Activated CD8-positive, alpha-beta T cell treated with anti-CD3 and anti-CD28 coated beads for 36 hours (primary cell): ENCODE measurements at regions not wholly inside any gene's neighbourhood (a gene's known extent, or its start where the extent isn't known, plus 50 kb on each side); places are given as distances from the start of the nearest gene placed in this dataset.
"Not testable (repeated sequence)": the region's sequence is repeated elsewhere in the genome, so short reads cannot be mapped to it uniquely, and the experiment has no call there.

ENCODE experiments used
- ATAC-seq: fragments of 200-7000 bp; cut with Tn5 transposase; one replicate; pipeline ENCODE4 v1.10.0; 2021; ENCODE audit warnings: mild to moderate bottlenecking, moderate library complexity
- CTCF ChIA-PET: fragments of 350-600 bp; sonication (Branson Sonifier 250); formaldehyde crosslinking; loops from one replicate; lab custom pipeline; 2021; ENCODE audit warnings: antibody characterized with exemption; lab: Charles Lee
- POLR2A ChIA-PET: fragments of 350-600 bp; sonication (Branson Sonifier 250); formaldehyde crosslinking; loops from one replicate; lab custom pipeline; 2021; ENCODE audit warnings: antibody characterized with exemption; lab: Charles Lee
- DNase-seq: peaks from one replicate; pipeline ENCODE4 v3.0.0-alpha.2; 2020
- H3K27ac Mint-ChIP-seq: one replicate; pipeline ENCODE4 v1.8.0; 2021; ENCODE audit warnings: mild to moderate bottlenecking, mixed read lengths
- H3K27me3 Mint-ChIP-seq: one replicate; pipeline ENCODE4 v1.8.0; 2021; ENCODE audit warnings: mixed read lengths
- H3K36me3 Mint-ChIP-seq: one replicate; pipeline ENCODE4 v1.8.0; 2021; ENCODE audit warnings: low read depth, mixed read lengths
- H3K4me1 Mint-ChIP-seq: one replicate; pipeline ENCODE4 v1.8.0; 2021; ENCODE audit warnings: low read depth, mixed read lengths
- H3K4me3 Mint-ChIP-seq: one replicate; pipeline ENCODE4 v1.8.0; 2021; ENCODE audit warnings: mild to moderate bottlenecking, moderate library complexity, mixed read lengths
- H3K9me3 Mint-ChIP-seq: one replicate; pipeline ENCODE4 v1.8.0; 2021; ENCODE audit warnings: mixed read lengths
- intact Hi-C: fragments of 100-400 bp; cut with micrococcal nuclease; formaldehyde crosslinking; loops from one replicate; pipeline ENCODE4 v1.10.0; 2022
- TF ChIP-seq, protein P1 (sequence below): fragments of 200-600 bp; IDR thresholded peaks from one replicate; pipeline ENCODE4 v1.8.0; 2022; ENCODE audit warnings: antibody characterized with exemption, mild to moderate bottlenecking

DNA sequence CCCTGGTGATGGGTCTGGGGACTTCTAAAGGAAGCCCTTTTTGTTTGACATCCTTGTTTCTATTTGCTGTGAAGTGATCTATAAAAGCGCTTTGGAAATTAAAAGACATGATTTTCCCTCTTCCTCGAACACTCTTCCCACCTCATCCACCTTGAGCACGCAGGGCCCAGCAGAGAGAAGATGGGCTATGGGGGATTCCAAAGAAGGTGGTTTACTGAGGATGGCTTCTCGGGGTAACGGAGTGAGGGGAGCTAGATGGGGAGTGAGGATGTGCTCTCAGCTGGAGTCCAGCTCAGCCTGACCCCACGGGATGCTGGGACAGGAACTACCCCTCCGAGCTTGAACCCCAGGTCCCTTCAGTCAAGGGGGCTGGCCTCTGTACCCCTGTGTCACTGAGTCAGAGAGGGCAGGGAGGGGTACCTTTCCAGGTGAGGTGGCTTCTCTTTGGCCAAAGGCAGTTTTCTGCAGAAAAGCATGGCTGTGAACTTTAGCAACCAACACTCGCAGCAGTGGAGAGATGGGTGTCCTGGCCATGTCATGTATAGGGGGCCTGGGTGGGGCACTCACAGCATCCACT is 180.7 kb upstream of the SMAD3 start:
- no peak overlapping the region for H3K4me3 Mint-ChIP-seq
- intact Hi-C loops: no loop called here
- DNase-seq: no peak
- no peak overlapping the region for H3K27ac Mint-ChIP-seq
- H3K27me3 Mint-ChIP-seq: no peaks in the 10 kb centered on the region
- H3K9me3 Mint-ChIP-seq: no peaks in the 10 kb centered on the region
- CTCF ChIA-PET: no interaction called here
- POLR2A ChIA-PET: no interaction called here
- TF ChIP-seq, protein P1, sequence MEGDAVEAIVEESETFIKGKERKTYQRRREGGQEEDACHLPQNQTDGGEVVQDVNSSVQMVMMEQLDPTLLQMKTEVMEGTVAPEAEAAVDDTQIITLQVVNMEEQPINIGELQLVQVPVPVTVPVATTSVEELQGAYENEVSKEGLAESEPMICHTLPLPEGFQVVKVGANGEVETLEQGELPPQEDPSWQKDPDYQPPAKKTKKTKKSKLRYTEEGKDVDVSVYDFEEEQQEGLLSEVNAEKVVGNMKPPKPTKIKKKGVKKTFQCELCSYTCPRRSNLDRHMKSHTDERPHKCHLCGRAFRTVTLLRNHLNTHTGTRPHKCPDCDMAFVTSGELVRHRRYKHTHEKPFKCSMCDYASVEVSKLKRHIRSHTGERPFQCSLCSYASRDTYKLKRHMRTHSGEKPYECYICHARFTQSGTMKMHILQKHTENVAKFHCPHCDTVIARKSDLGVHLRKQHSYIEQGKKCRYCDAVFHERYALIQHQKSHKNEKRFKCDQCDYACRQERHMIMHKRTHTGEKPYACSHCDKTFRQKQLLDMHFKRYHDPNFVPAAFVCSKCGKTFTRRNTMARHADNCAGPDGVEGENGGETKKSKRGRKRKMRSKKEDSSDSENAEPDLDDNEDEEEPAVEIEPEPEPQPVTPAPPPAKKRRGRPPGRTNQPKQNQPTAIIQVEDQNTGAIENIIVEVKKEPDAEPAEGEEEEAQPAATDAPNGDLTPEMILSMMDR: no peak
- peaks cover 2% of the 10 kb centered on the region for H3K4me1 Mint-ChIP-seq
- no peak for ATAC-seq
- no peaks in the 10 kb centered on the region for H3K36me3 Mint-ChIP-seq

DNA sequence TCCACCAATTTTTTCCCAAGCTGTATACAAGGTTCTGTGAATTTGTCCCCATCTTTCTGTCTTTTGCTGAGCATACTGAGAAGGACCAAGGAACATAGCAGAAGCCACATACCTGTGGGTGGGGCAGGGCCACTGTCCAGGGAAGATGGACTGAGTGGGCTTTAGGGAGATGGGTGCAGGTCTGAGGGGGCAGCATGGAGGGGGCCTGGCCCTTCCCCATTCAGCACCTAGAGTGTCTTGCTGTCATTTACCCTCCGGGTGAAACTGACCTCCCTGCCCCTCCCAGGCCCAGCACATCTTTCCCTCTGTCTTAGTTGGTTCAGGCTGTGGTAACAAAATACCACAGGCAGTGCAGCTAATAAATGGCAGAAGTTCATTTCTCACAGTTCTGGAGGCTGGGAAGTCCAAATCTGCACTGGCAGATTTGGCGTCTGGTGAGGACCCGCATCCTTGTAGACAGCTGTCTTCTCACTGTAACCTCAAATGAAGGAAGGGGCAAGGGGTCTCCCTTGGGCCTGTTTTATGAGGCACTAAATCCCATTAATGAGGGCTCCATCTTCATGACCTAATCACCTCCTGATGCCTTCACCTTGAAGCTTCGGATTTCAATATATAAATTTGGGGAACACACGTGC is 180.0 kb upstream of the SMAD3 start:
- intact Hi-C loops: no loop called here
- TF ChIP-seq, protein P1: no peak
- ChIA-PET CTCF (no interaction called here), POLR2A (no interaction called here)
- Mint-ChIP-seq H3K4me3 (no peak overlapping the region), H3K36me3 (no peaks in the 10 kb centered on the region), H3K4me1 (peaks cover 2% of the 10 kb centered on the region), H3K27me3 (no peaks in the 10 kb centered on the region), H3K9me3 (no peaks in the 10 kb centered on the region), H3K27ac (no peak overlapping the region)
- DNase-seq: no peak
- no peak for ATAC-seq

DNA sequence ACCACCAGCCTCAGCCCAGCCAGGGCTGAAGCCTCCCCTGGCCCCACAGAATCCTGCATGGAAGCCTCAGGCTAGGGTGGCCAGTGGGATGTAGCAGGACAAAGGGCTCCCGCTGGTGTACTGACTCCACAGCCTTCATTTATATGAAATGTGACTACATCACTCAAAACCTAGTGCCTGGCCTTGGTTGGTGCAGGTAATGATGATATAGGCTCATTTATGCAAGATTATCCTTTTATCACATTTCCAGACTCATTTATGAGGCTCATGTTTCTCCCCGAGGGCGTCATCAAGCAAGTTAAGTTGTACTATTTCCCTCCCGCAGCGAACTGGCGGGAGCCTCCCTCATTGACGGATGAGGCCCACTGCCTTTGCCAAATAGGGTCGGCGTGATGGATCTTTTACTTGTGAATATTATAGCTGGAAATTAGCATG is 179.1 kb upstream of the SMAD3 start:
- Mint-ChIP-seq H3K27me3 (no peaks in the 10 kb centered on the region), H3K36me3 (no peaks in the 10 kb centered on the region), H3K4me1 (peaks cover 2% of the 10 kb centered on the region), H3K4me3 (no peak overlapping the region), H3K27ac (no peak overlapping the region), H3K9me3 (no peaks in the 10 kb centered on the region)
- ChIA-PET POLR2A (no interaction called here), CTCF (no interaction called here)
- TF ChIP-seq, protein P1: no peak
- intact Hi-C loops: no loop called here
- DNase-seq (no peak), ATAC-seq (no peak)

DNA sequence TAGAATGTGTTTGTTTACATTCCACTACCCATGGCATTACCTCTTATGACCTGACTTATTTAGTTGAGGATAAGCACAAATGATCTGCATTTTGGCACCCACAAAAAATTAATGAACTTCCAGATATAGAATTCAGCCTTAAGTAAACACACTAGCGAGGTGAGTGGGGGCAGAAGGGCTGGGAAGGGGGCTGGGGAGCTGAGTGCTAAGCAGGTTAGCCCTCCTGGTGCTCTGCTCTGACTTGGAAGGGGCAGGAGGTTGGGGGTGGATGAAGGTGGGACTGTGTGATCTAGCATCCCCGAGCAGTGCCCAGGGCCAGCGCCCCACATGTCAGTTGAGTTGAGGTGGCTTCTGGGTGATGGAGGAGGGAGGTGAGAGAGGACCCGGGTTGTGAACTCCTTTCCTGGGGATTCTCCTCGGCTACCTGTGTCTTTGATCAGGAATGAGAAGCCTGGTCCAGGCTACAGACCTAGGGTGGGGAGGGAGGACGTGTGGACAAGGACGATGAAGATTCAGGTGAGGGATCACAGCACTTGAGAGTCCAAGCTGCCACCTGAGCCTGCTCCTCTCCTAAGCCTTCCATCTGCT is 178.6 kb upstream of the SMAD3 start:
- intact Hi-C loops: no loop called here
- ATAC-seq: no peak
- POLR2A ChIA-PET: no interaction called here
- CTCF ChIA-PET: no interaction called here
- no peaks in the 10 kb centered on the region for H3K27me3 Mint-ChIP-seq
- H3K36me3 Mint-ChIP-seq: no peaks in the 10 kb centered on the region
- peaks cover 2% of the 10 kb centered on the region for H3K4me1 Mint-ChIP-seq
- no peak overlapping the region for H3K4me3 Mint-ChIP-seq
- TF ChIP-seq, protein P1: no peak
- no peaks in the 10 kb centered on the region for H3K9me3 Mint-ChIP-seq
- H3K27ac Mint-ChIP-seq: no peak overlapping the region
- DNase-seq: no peak

DNA sequence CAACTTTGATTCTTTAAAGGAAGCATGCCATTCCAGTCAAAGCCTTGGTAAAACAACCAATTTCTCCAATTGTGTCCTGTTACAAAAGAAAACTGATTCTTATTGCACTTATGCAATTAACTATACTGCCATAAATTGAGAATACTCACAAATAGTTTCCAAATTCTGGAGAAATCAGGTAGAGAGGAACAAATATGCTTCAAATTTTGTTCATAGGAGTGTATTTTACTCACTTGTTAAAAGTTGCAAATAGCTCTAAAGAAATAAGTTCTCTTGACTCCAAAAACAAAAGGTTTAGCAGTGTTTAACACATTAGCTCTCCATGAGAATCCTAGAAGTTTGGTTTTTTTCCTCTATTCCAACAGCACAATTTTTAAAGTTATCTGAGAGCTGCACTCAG is 176.1 kb upstream of the SMAD3 start:
- POLR2A ChIA-PET, DNase-seq, ATAC-seq, intact Hi-C loops, H3K4me1 Mint-ChIP-seq, H3K27ac Mint-ChIP-seq, H3K9me3 Mint-ChIP-seq, H3K27me3 Mint-ChIP-seq, H3K4me3 Mint-ChIP-seq, H3K36me3 Mint-ChIP-seq: not testable (repeated sequence)
- CTCF ChIA-PET: interaction anchor here (0.7 to 1.5 kb wide), 2 partner anchors 14 to 15 kb away, joined by 3 to 4 read pairs; no protein-coding TSS in a partner anchor
